GM13976 (cell line): ENCODE measurements at regions not wholly inside any gene's neighbourhood (a gene's known extent, or its start where the extent isn't known, plus 50 kb on each side); places are given as distances from the start of the nearest gene placed in this dataset.

ENCODE experiments used
- DNase-seq: peaks from one replicate; pipeline ENCODE4 v3.0.0; 2012; ENCODE audit warnings: low spot score
- CTCF ChIP-seq: IDR thresholded peaks from 2 replicates; pipeline ENCODE4 v1.5.1; 2012; ENCODE audit warnings: borderline replicate concordance, mild to moderate bottlenecking; ENCODE audit not compliant: insufficient read depth; ENCODE audit errors: extremely low read depth, missing control alignments, control extremely low read depth
- in situ Hi-C: fragments of 300-500 bp; cut with MboI; formaldehyde crosslinking; loops from one replicate; pipeline ENCODE4 v1.12.0; 2022; ENCODE audit warnings: low sequenced_read_pairs, mixed read lengths, inconsistent platforms; ENCODE audit not compliant: unreplicated experiment

- DNase-seq = no peak
- in situ Hi-C loops = no loop called here
- no peak for TF ChIP-seq CTCF
Measured at GRCh38 chr3:106126846-106127235, 258.0 kb upstream of the CBLB start.

- no peak for DNase-seq
- in situ Hi-C loops = no loop called here
- no peak for TF ChIP-seq CTCF
Measured at GRCh38 chr3:106129939-106130338, 261.1 kb upstream of the CBLB start.

GRCh38 chr3:106130384-106131198, 261.8 kb upstream of the CBLB start:
- in situ Hi-C loops = no loop called here
- no peak for TF ChIP-seq CTCF
- DNase-seq = no peak

GRCh38 chr3:106135451-106136160, 266.8 kb upstream of the CBLB start:
- no peak for DNase-seq
- in situ Hi-C loops = no loop called here
- TF ChIP-seq CTCF = no peak

GRCh38 chr3:106139826-106140225, 271.0 kb upstream of the CBLB start:
- no peak for TF ChIP-seq CTCF
- no peak for DNase-seq
- in situ Hi-C loops = no loop called here

GRCh38 chr3:106140431-106140830, 271.6 kb upstream of the CBLB start:
- TF ChIP-seq CTCF = no peak
- DNase-seq = no peak
- in situ Hi-C loops = no loop called here
